ENCODE measurements at regions not wholly inside any gene's neighbourhood (a gene's known extent, or its start where the extent isn't known, plus 50 kb on each side); places are given as distances from the start of the nearest gene placed in this dataset.
"Not testable (repeated sequence)": the region's sequence is repeated elsewhere in the genome, so short reads cannot be mapped to it uniquely, and the experiment has no call there.

DNA sequence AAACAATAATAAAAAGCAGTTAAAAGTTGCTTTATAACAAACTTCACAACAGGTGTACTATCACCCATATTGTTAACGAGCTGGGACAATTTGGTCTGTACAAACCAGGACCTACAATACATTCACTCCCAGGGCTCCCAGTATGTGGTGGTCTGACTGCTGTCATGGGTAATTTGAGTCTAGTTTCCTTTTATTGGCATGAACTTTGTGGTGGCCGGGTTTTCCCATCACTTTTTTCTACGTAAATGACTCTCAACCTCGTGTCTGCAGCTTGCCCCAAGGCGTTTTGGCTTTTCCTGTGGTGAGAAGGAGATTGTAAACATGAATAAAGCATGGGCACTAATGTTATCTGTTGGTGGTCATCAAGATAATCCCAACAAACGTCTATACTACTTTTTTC is 118.7 kb upstream of the CDK6 start:
- Mint-ChIP-seq H3K4me3 (peak overlapping the region; percentile 15 to 31), H3K27ac (peak overlapping the region; percentile 71), H3K27me3 (ENCODE audit: low read depth) (peaks cover 14% of the 10 kb centered on the region), H3K9me3 (peaks cover 17 to 23% of the 10 kb centered on the region in 2 donors), H3K4me1 (ENCODE audit: low read depth) (peaks cover 53% of the 10 kb centered on the region), H3K36me3 (ENCODE audit: insufficient read depth in 2 of 2) (peaks cover 25 to 44% of the 10 kb centered on the region in 2 donors)
- DNase-seq (peak; percentile 64 to 73), ATAC-seq (replicated peaks in 1 of 2) (peak; percentile 87 to 93)

DNA sequence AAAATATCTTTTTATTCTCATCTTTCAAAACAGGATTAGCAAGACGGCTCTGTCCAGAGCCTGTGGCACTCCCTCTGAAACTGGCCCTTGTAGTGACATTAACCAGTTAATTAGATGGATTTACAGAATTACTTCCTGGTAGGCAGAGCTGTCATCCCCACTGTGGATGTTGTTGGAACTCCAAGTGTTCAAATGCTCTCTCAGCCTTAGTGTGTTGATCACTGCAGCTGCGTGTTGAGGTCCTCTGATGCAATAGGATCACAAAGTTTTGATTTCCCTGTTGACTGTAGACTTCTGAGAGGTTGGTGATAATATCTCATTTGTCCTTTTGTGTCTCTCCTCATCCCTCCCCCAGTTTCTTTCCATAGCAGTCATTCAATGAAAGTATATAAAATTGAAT is 117.3 kb upstream of the CDK6 start:
- Mint-ChIP-seq H3K27ac (peak overlapping the region; percentile 96), H3K4me3 (peak overlapping the region; percentile 42 to 70), H3K4me1 (ENCODE audit: low read depth) (peaks cover 53% of the 10 kb centered on the region), H3K27me3 (ENCODE audit: low read depth) (peaks cover 6% of the 10 kb centered on the region), H3K36me3 (ENCODE audit: insufficient read depth in 2 of 2) (peaks cover 19 to 32% of the 10 kb centered on the region in 2 donors), H3K9me3 (peaks cover 18% of the 10 kb centered on the region in 2 donors)
- peak; percentile 78 to 81 for ATAC-seq (replicated peaks in 1 of 2)
- DNase-seq = peak; percentile 29 to 31

DNA sequence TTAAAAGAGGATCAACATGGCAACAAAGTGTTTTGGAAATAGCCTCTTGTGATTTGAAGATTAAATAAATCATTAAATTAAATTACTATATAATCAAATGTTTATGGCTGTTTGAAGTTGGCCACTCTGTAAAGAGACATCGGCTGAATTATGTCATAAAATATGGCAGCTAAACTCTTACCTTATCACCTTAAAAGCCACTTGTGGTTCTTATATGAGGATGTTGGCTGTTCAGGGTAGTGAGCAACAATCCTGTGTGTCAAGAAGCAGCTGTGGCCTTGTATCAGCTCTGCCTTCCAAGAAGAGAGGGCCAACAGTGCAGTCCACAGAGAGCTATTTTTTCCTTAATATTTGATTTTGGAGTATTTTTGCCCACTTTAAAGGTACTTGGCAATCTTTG is 113.4 kb upstream of the CDK6 start:
- Mint-ChIP-seq H3K27me3 (ENCODE audit: low read depth) (no peaks in the 10 kb centered on the region), H3K4me1 (ENCODE audit: low read depth) (peaks cover 17% of the 10 kb centered on the region), H3K27ac (no peak overlapping the region), H3K4me3 (no peak overlapping the region), H3K36me3 (ENCODE audit: insufficient read depth in 2 of 2) (peaks cover 3 to 7% of the 10 kb centered on the region in 2 donors), H3K9me3 (peaks cover 2 to 7% of the 10 kb centered on the region in 2 donors)
- ATAC-seq (replicated peaks in 1 of 2) = no peak
- no peak for DNase-seq

DNA sequence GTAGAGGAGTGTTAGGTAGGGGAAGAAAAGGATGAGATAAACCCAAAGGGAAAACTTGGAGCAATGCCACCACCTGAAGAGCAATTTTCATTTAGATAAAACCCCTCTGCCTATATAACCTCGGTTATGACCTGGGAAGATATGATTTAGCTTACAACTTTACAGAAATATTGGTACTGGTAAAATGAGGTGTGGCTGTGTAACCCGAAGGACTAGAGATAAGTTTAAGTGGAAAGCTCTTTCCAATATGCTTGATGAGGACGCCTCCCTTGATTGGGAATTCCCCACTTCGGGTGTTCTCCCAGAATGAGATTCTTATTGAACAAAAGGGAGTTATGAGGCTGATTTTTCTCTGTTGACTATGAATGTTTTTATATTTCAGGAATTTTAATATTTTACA is 109.5 kb upstream of the CDK6 start:
- ATAC-seq (replicated peaks in 1 of 2) = no peak
- H3K9me3 Mint-ChIP-seq = peaks cover 10 to 17% of the 10 kb centered on the region in 2 donors
- no peak for DNase-seq
- H3K4me3 Mint-ChIP-seq = no peak overlapping the region
- peaks cover 12% of the 10 kb centered on the region for H3K4me1 Mint-ChIP-seq (ENCODE audit: low read depth)
- no peak overlapping the region for H3K27ac Mint-ChIP-seq
- H3K36me3 Mint-ChIP-seq (ENCODE audit: insufficient read depth in 2 of 2) = peaks cover 18 to 29% of the 10 kb centered on the region in 2 donors
- no peaks in the 10 kb centered on the region for H3K27me3 Mint-ChIP-seq (ENCODE audit: low read depth)

DNA sequence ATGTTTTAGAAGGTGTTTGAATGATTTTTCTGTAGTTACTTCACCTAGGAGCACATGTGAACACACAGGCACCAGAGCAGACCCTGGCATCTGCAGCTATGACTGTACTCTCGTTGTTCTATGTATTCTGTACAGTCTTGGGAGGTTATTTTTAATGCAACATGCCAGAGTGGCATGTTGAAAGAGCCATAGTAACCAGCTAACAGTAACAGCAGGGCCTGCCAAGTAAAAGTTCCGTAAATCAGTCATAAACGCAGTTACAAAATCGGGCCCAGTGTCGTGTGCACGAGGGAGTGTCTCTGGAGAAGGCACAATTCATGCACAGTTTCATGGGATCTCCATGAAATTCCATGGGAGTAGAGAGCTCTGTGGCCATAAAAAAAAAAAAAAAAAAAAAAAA is 108.3 kb upstream of the CDK6 start:
- ATAC-seq (replicated peaks in 1 of 2) = no peak
- no peak for DNase-seq
- no peak overlapping the region for H3K27ac Mint-ChIP-seq
- H3K27me3 Mint-ChIP-seq (ENCODE audit: low read depth) = no peaks in the 10 kb centered on the region
- peaks cover 12% of the 10 kb centered on the region for H3K4me1 Mint-ChIP-seq (ENCODE audit: low read depth)
- peaks cover 26 to 38% of the 10 kb centered on the region in 2 donors for H3K36me3 Mint-ChIP-seq (ENCODE audit: insufficient read depth in 2 of 2)
- no peak overlapping the region for H3K4me3 Mint-ChIP-seq
- H3K9me3 Mint-ChIP-seq = peaks cover 17 to 20% of the 10 kb centered on the region in 2 donors

DNA sequence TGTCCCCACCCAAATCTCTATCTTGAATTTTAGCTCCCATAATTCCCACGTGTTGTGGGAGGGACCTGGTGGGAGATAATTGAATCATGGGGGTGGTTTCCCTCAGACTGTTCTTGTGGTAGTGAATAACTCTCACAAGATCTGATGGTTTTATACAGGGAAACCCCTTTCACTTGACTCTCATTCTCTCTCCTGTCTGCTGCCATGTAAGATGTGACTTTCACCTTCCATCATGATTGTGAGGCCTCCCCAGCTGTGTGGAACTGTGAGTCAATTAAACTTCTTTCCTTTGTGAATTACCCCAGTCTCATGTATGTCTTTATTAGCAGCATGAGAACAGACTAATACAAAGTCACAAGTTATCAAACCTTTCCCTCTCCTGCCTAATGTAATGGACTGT is 106.3 kb upstream of the CDK6 start:
- Mint-ChIP-seq H3K4me1 (ENCODE audit: low read depth) (peaks cover 12% of the 10 kb centered on the region), H3K9me3 (peaks cover 24 to 25% of the 10 kb centered on the region in 2 donors), H3K36me3 (ENCODE audit: insufficient read depth in 2 of 2) (peaks cover 30 to 52% of the 10 kb centered on the region in 2 donors)
- not testable (repeated sequence) for H3K27me3 Mint-ChIP-seq (ENCODE audit: low read depth); H3K4me3 Mint-ChIP-seq; H3K27ac Mint-ChIP-seq
- peak in 1 of 2 donors; percentile 9 for DNase-seq
- peak; percentile 61 to 75 for ATAC-seq (replicated peaks in 1 of 2)

DNA sequence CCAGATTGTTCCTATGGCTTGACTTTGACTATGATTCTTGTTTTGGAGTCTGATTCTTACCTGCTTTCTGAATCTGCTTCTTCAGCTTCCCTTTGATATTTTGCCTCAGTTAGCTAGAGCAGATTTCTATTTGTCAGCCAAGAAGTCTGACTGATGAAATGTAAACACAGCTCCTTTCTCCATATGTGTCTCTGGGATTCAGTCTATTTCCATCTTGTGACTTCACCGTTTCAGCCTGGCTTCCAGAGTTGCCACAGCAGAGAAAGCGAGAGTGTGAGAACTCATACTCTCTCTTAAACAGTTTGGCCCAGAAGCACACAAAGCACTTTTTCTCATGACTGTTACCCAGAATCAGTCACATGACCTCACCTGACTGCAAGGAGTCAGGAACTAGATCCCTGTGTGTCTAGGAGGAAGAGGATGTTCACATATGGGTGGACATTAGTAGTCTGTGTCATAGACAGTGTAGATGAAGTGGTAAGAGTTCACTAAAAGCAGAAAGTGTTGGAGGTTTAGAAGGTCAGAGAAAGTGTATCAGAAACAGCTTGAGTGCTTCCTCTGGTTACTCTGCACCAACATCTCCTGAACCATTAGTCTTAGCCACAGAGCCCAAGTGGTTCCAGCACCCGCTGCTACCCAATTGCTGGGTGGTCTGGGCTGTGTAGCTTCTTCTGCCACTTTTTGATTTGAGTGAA is 103.4 kb upstream of the CDK6 start:
- no peak for ATAC-seq (replicated peaks in 1 of 2)
- peaks cover 31 to 47% of the 10 kb centered on the region in 2 donors for H3K36me3 Mint-ChIP-seq (ENCODE audit: insufficient read depth in 2 of 2)
- no peak for DNase-seq
- no peak overlapping the region for H3K4me3 Mint-ChIP-seq
- H3K9me3 Mint-ChIP-seq = peaks cover 21 to 29% of the 10 kb centered on the region in 2 donors
- H3K27ac Mint-ChIP-seq = no peak overlapping the region
- peaks cover 12% of the 10 kb centered on the region for H3K4me1 Mint-ChIP-seq (ENCODE audit: low read depth)
- H3K27me3 Mint-ChIP-seq (ENCODE audit: low read depth) = no peaks in the 10 kb centered on the region

DNA sequence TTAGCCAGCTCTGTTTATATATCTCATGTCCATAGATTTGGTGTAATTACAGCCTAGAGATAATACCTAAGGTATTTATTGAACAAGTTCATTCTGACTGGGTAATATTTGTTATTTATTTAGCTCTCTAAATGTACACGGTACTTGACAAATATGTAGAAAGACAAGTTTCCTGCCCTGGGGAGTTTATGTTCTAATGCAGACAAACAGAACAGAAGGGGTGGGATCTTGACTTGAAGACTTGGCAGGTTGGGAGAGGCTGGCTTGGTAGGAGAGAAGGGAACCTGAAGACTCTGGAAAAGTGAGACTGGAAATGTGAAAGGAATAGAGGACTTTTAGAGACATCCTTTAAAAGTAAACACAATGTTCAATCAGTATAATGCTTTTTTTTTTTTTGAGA is 97.7 kb upstream of the CDK6 start:
- no peak overlapping the region for H3K4me3 Mint-ChIP-seq
- no peaks in the 10 kb centered on the region for H3K4me1 Mint-ChIP-seq (ENCODE audit: low read depth)
- DNase-seq = no peak
- peaks cover 10 to 11% of the 10 kb centered on the region in 2 donors for H3K9me3 Mint-ChIP-seq
- peaks cover 6 to 21% of the 10 kb centered on the region in 2 donors for H3K36me3 Mint-ChIP-seq (ENCODE audit: insufficient read depth in 2 of 2)
- no peak overlapping the region for H3K27ac Mint-ChIP-seq
- H3K27me3 Mint-ChIP-seq (ENCODE audit: low read depth) = peaks cover 15% of the 10 kb centered on the region
- no peak for ATAC-seq (replicated peaks in 1 of 2)

DNA sequence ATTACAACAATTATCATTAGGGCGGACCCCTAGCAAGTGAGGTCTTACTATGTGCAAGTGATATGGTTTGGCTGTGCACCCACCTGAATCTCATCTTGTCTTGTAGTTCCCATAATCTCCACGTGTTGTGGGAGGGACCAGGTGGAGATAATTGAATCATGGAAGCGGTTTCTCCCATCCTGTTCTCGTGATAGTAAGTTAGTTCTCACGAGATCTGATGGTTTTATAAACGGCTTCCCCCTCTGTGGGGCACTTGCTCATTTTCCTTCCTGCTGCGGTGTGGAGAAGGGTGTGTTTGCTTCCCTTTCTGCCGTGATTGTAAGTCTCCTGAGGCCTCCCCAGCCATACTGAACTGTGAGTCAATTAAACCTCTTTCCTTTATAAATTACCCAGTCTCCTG is 96.1 kb upstream of the CDK6 start:
- no peak for ATAC-seq (replicated peaks in 1 of 2)
- no peak for DNase-seq
- Mint-ChIP-seq H3K4me1 (ENCODE audit: low read depth) (no peaks in the 10 kb centered on the region), H3K9me3 (peaks cover 6 to 8% of the 10 kb centered on the region in 2 donors), H3K27me3 (ENCODE audit: low read depth) (peaks cover 25% of the 10 kb centered on the region), H3K4me3 (no peak overlapping the region), H3K36me3 (ENCODE audit: insufficient read depth in 2 of 2) (peaks cover 6 to 12% of the 10 kb centered on the region in 2 donors), H3K27ac (no peak overlapping the region)

DNA sequence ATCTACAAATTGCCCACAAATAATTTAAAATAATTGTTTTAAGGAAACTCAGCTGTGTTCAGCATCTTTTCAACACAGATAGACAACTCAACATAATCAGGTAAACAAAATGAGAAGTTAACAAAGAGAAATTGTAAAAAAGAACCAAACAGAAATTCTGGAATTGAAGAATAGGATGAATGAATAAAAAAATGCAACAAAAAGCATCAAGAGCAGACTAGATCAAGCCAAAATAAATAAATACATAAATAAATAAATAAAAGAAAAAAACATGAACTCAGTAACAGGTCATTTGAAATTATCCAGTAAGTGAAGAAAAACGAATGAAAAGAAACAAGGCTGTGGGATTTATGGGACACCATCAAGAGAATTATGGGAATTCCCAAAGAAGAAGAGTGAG is 94.0 kb upstream of the CDK6 start:
- no peak for DNase-seq

DNA sequence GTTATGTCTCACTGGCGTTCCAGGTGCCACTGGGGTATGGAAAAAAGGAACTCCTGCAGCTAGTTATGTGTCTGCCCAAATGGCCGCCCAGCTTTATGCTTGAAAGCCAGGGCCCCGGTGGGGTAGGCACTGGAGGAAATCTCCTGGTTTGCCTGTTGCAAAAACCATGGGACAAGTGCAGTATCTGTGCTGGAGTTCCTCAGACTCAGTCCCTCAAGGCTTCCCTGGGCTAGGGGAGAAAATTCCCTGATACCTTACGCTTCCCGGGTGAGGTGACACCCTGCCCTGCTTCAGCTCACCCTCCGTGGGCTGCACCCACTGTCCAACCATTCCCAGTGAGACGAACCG is 90.3 kb upstream of the CDK6 start:
- no peak overlapping the region for H3K4me3 Mint-ChIP-seq
- ATAC-seq (replicated peaks in 1 of 2) = no peak
- no peak for DNase-seq
- H3K9me3 Mint-ChIP-seq = peaks cover 0 to 10% of the 10 kb centered on the region in 2 donors
- H3K4me1 Mint-ChIP-seq (ENCODE audit: low read depth) = no peaks in the 10 kb centered on the region
- peaks cover 30% of the 10 kb centered on the region for H3K27me3 Mint-ChIP-seq (ENCODE audit: low read depth)
- H3K36me3 Mint-ChIP-seq (ENCODE audit: insufficient read depth in 2 of 2) = peaks cover 3 to 16% of the 10 kb centered on the region in 2 donors
- H3K27ac Mint-ChIP-seq = no peak overlapping the region

More for the DNA sequence above, 94.0 kb upstream of the CDK6 start:
- peaks cover 2 to 7% of the 10 kb centered on the region in 2 donors for H3K9me3 Mint-ChIP-seq
- ATAC-seq (replicated peaks in 1 of 2) = no peak
- no peak overlapping the region for H3K27ac Mint-ChIP-seq
- H3K27me3 Mint-ChIP-seq (ENCODE audit: low read depth) = peaks cover 34% of the 10 kb centered on the region
- peaks cover 3 to 16% of the 10 kb centered on the region in 2 donors for H3K36me3 Mint-ChIP-seq (ENCODE audit: insufficient read depth in 2 of 2)
- no peak overlapping the region for H3K4me3 Mint-ChIP-seq
- no peaks in the 10 kb centered on the region for H3K4me1 Mint-ChIP-seq (ENCODE audit: low read depth)

DNA sequence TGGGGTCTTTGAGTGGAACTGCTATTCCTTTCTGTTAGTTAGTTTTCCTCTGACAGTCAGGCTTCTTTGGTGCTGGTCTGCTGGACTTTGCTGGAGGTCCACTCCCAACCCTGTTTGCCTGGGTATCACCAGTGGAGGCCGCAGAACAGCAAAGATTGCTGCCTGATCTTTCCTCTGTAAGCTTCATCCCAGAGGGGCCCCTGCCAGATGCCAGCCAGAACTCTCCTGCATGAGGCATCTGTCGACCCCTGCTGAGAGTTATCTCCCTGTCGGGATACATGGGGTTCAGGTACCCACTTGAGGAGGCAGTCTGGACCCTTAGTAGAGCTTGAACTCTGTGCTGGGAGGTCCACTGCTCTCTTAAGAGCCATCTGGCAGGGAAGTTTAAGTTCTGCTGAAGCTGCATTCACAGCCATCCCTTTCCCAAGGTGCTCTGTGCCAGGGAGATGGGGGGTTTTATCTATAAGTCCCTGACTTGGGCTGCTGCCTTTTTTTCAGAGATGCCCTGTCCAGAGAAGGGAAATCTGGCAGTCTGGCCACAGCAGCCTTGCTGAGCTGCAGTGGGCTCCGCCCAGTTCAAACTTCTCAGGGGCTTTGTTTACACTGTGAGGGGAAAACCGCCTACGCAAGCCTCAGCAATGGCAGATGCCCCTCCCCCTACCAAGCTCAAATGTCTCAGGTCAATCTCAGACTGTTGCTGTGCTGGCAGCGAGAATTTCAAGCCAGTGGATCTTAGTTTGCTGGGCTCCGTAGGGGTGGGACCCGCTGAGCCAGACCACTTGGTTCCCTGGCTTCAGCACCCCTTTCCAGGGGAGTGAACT is 89.7 kb upstream of the CDK6 start:
- H3K4me1 Mint-ChIP-seq (ENCODE audit: low read depth) = no peaks in the 10 kb centered on the region
- no peak overlapping the region for H3K4me3 Mint-ChIP-seq
- no peak for ATAC-seq (replicated peaks in 1 of 2)
- H3K36me3 Mint-ChIP-seq (ENCODE audit: insufficient read depth in 2 of 2) = peaks cover 3 to 16% of the 10 kb centered on the region in 2 donors
- H3K27ac Mint-ChIP-seq = no peak overlapping the region
- peaks cover 30% of the 10 kb centered on the region for H3K27me3 Mint-ChIP-seq (ENCODE audit: low read depth)
- DNase-seq = no peak
- H3K9me3 Mint-ChIP-seq = peaks cover 0 to 10% of the 10 kb centered on the region in 2 donors

DNA sequence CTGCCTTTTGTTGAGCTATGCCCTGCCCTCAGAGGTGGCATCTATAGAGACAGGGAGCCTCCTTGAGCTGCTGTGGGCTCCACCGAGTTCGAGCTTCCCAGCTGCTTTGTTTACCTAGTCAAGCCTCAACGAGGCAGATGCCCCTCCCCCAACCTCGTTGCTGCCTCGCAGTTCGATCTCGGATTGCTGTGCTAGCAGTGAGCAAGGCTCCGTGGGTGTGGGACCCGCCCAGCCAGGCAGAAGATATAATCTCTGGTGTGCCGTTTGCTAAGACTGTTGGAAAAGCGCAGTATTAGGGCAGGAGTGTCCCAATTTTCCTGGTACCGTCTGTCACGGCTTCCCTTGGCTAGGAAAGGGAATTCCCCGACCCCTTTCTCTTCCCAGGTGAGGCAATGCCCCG is 88.4 kb upstream of the CDK6 start:
- ATAC-seq (replicated peaks in 1 of 2) = no peak
- DNase-seq = no peak
- no peak overlapping the region for H3K4me3 Mint-ChIP-seq
- H3K4me1 Mint-ChIP-seq (ENCODE audit: low read depth) = no peaks in the 10 kb centered on the region
- H3K36me3 Mint-ChIP-seq (ENCODE audit: insufficient read depth in 2 of 2) = peaks cover 0 to 12% of the 10 kb centered on the region in 2 donors
- H3K27ac Mint-ChIP-seq = no peak overlapping the region
- H3K27me3 Mint-ChIP-seq (ENCODE audit: low read depth) = peaks cover 30% of the 10 kb centered on the region
- peaks cover 0 to 7% of the 10 kb centered on the region in 2 donors for H3K9me3 Mint-ChIP-seq
